ENCODE measurements at regions not wholly inside any gene's neighbourhood (a gene's known extent, or its start where the extent isn't known, plus 50 kb on each side); places are given as distances from the start of the nearest gene placed in this dataset.

DNA sequence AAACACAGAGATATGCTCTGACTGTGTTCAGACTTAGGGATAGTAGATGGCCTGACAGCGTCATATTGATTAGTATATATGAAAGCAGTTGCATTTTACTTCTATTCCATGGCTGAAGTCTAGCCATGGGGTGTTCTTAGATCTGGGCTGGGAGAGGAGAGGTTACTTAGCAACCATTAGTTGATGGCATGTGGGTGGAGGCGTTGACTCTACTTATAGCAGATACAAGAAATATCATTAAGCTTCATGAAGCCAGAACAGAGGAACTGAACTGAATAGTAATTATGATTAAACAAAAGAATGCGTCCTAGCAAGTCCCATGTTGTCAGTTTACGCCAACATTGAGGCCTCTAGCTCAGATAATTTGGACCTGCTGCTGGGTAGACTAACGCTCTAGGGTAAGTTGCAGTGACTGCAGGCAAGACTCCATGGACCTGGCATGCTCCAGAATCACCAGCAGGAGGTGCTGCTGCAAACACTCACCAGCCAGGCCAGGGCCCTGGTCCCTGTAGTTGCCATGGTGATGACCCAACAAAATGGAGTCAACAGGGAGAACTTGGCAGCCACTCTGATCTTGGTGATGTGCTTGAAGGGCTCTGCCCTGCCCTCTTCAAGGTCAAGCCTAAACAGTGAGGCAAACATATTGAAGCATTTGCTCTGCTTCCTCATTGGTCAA is 477.3 kb downstream of the PREX1 start:
- TF ChIP-seq, protein P1, sequence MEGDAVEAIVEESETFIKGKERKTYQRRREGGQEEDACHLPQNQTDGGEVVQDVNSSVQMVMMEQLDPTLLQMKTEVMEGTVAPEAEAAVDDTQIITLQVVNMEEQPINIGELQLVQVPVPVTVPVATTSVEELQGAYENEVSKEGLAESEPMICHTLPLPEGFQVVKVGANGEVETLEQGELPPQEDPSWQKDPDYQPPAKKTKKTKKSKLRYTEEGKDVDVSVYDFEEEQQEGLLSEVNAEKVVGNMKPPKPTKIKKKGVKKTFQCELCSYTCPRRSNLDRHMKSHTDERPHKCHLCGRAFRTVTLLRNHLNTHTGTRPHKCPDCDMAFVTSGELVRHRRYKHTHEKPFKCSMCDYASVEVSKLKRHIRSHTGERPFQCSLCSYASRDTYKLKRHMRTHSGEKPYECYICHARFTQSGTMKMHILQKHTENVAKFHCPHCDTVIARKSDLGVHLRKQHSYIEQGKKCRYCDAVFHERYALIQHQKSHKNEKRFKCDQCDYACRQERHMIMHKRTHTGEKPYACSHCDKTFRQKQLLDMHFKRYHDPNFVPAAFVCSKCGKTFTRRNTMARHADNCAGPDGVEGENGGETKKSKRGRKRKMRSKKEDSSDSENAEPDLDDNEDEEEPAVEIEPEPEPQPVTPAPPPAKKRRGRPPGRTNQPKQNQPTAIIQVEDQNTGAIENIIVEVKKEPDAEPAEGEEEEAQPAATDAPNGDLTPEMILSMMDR (IDR thresholded peaks at IDR 0.05) = no peak
- no peak for TF ChIP-seq POLR2A (IDR thresholded peaks at IDR 0.05)
